Suppressor macrophage treated with lipopolysaccharide for 4 hours (primary cell): ENCODE measurements at regions not wholly inside any gene's neighbourhood (a gene's known extent, or its start where the extent isn't known, plus 50 kb on each side); places are given as distances from the start of the nearest gene placed in this dataset.
"Not testable (repeated sequence)": the region's sequence is repeated elsewhere in the genome, so short reads cannot be mapped to it uniquely, and the experiment has no call there.

Source experiments
- DNase-seq: peaks from one replicate; pipeline ENCODE4 v3.0.0-alpha.2; 2020

- no peak for DNase-seq
Observed at GRCh38 chr7:47188653-47189315, 393.1 kb downstream of the TNS3 start.

DNA sequence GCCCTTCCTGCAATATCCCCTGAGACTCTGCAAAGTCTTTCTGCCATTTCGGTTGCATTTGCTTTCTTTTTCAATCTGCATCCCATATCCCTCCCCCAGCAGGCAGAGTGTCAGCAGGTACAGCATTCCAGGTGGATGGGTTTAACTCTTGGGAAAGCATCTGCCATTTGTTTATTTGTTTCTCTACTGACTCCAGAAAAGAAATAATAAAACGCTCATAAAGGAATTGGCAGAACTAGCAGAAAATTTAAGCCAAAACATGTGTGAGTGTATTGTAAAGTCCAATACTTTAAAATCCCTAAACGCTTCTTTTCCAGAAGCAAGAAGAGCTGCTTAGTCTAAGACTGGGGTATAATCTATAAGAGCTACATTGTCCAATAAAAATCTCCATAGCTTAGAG, 393.8 kb downstream of the TNS3 start:
- DNase-seq = no peak

- DNase-seq = peak; percentile 34
Observed at GRCh38 chr7:47186316-47186715, 395.6 kb downstream of the TNS3 start.

GRCh38 chr7:47185839-47186238, 396.1 kb downstream of the TNS3 start:
- DNase-seq = no peak

- no peak for DNase-seq
Observed at GRCh38 chr7:47185170-47185569, 396.7 kb downstream of the TNS3 start.

DNA sequence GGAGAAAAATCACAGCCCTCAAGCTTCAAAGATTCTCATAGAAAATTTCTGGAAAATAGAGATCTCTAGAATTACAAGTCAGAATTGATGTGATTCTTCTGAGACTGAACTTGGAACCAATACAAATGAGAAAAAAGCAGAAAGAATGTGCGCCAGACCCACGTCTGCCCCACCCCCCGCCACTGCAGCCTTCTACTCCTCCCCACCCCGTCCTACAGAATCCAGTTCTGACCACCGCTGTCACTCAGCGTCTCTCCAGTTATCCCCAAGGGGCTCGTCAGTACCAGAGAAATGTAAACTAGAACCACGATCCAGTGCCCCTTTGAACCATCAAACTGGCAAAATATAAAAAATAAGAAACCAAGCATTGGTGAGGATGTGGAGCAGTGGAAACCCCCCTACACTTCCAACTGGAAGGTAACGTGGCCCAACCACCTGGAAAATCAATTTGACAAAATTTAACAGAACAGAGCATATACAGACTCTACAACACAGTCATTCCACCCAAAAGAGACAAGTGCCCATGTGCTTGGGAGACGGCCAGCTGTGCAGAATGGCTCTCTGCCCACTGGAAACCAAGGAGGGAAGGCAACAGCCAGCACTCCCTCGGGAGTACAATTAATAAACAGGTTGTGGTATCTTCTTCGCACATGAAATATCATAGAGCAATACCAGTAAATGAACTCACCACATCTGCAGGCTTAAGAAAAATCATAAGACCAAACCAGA, 397.9 kb downstream of the TNS3 start:
- no peak for DNase-seq

- no peak for DNase-seq
Observed at GRCh38 chr7:47181746-47182361, 400.1 kb downstream of the TNS3 start.

- DNase-seq = no peak
Observed at GRCh38 chr7:47180516-47180826, 401.4 kb downstream of the TNS3 start.

DNA sequence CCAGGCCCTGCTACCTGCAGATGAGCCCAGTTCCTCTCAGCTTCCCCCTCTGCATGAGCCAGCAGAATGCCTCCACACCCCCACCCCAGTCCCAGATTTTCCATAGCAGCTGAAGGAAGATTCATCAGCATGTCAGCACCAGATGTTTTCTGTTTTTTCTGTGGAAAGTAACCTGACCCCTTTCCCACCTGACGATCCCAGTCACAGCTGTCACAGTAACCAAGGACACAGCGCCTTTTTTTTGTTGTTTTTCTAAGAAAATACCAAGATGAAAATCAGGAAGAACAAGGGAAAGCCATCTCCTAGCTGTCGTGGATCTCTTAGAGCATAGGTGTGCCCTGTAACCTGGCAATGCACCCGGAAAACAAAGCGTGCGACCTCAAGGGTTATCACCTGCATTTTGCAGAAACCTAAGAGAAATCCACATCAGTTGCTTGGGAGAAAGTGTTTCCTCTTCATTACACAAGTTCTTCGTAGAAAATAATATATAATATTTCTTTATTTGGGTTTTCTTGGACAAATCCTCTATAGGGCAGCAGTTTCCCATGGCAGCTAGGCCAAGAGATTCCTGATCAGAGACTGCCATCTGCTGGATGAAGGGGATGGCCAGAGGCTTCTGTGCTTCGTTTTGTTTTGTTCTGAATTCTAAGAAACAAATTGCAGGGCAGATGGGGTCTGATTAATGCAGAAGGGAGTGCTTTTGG, 401.9 kb downstream of the TNS3 start:
- peak; percentile 72 for DNase-seq

DNA sequence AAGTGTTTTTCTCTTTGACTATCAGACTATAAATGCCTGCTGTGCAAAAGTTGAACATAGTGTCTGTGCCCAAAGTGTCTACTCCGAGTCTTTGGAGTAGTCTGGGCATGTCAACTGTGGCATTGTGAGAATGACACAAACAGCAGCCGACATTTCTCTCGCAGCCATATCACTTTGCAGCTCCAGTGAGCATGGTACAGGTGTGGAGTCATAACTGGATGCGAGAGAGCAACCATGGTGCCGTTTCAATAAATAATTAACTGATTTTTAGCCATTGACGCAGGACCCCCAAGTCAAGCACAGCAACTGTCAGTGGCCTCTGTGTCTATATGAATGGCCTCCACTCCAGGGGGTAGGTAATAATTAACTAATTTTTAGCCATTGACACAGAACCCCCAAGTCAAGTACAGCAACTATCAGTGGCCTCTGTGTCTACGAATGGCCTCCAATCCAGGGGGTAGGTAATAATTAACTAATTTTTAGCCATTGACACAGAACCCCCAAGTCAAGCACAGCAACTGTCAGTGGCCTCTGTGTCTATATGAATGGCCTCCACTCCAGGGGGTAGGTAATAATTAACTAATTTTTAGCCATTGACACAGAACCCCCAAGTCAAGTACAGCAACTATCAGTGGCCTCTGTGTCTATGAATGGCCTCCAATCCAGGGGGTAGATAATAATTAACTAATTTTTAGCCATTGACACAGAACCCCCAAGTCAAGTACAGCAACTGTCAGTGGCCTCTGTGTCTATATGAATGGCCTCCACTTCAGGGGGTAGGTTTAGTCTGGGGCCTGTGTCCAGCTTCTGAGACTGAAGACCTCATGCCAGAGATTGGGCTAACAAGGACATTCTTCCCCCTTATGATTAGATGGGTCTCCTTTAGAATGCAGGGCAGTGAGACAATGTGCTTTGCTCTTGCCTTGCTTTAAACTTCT, 409.0 kb downstream of the TNS3 start:
- DNase-seq = not testable (repeated sequence)

- no peak for DNase-seq
Observed at GRCh38 chr7:47170516-47170915, 411.4 kb downstream of the TNS3 start.

GRCh38 chr7:47154791-47155190, 427.1 kb downstream of the TNS3 start:
- no peak for DNase-seq

DNA sequence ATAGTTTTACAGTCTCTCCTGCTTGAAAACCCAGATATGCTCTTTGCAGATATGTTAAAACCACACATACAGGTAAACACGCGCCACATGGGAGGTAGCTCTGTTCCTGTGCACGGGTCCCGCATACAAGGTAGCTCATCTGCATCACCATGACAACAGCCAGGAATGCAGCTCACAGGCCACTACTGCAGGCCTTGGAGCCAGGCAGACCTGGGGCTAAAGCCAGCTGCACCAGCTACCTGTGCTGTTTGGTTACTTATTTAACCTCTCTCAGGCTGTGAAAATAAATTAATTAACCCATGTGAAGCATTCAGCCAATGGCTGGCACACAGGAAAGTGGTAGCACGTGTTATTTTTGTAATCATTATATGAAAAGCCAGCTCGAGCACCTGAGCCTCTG, 428.3 kb downstream of the TNS3 start:
- no peak for DNase-seq

DNA sequence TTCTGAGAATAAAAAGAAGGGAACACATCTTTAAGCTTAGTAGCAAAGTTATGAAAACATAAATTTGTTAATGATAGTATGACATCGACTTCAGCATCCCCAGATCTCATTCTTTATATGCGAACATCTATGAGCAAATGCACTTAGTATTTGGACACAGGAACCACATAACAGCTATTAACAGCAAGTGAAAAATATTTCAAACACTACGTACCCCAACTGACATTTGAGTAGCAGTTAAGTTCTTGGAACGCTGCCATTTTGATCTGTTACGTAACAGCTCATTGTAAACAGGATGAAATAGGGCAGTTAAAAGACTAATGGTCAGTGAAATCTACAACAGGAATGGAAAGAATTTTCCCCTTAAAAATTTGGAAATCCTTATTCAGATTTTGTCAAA, 428.9 kb downstream of the TNS3 start:
- peak; percentile 25 for DNase-seq

- DNase-seq = no peak
Observed at GRCh38 chr7:47152307-47152706, 429.6 kb downstream of the TNS3 start.

DNA sequence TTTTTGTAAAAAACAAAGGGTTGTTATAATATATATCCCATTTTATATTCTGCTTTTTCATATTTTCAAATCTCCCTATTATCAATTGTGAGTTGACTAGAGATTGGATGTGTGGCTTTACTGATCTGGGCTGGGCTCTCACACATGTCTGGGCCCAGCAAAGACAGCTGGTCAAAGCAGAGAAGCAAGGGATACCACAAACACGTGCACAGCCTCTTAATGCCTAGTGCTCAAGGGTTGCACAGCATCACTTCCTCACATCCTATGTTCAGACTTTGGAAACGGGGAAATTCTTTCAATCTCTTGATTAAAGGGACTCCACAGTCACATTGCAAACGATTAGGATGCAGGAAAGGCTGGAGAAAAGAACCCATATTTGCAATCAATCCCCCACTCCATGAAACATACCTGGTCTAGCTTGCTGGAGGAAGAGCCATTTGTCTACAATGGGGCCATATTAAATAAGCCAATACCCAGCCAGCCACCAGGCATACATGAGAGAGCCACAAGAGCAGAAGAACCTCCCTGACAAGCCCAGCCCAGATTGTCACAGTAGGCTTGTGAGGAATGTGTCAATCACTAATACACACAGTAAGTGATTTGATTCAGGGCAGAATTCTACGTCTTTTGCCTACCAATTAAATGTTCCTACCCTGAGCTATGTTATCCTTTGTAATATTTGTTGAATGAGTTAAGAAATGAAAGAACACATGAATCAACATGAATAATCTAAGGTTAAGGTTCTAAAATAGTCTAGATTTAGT, 431.2 kb downstream of the TNS3 start:
- DNase-seq = no peak

- DNase-seq = no peak
Observed at GRCh38 chr7:47149971-47150370, 431.9 kb downstream of the TNS3 start.

DNA sequence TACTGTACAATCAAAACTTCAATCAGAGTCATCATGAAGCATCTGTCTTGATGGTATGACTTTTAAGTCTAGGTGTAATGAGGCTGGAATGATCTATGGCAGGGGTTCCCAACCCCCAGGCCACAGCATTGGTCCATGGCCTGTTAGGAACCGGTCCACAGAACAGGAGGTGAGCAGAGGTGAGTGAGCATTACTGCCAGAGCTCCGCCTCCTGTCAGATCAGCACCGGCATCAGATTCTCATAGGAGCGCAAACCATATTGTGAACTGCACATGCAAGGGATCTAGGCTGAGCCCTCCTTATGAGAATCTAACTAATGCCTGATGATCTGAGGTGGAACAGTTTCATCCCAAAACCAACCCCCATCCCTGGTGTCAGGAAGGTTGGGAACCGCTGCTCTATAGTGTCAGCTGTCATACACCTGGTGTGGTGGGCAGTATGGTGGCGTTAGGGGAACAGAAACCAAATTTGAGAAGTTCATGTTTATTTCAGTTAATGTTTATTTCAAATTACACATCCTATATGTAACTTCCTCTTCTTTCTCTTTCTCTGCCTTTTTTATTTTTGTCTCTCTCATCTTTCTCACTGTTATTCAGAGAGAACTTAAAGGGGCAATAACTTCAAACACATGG, 432.6 kb downstream of the TNS3 start:
- DNase-seq = peak; percentile 4

- no peak for DNase-seq
Observed at GRCh38 chr7:47148536-47149207, 433.2 kb downstream of the TNS3 start.

- DNase-seq = peak; percentile 5
Observed at GRCh38 chr7:47147213-47147631, 434.7 kb downstream of the TNS3 start.

GRCh38 chr7:47145982-47146381, 435.9 kb downstream of the TNS3 start:
- DNase-seq = no peak
